ENCODE measurements at regions not wholly inside any gene's neighbourhood (a gene's known extent, or its start where the extent isn't known, plus 50 kb on each side); places are given as distances from the start of the nearest gene placed in this dataset.

- DNase-seq = no peak
- Histone ChIP-seq H3K27me3 (no peaks in the 10 kb centered on the region), H3K4me1 (ENCODE audit: insufficient read depth) (no peaks in the 10 kb centered on the region), H3K36me3 (no peaks in the 10 kb centered on the region), H3K9me3 (no peaks in the 10 kb centered on the region), H3K27ac (no peak overlapping the region), H3K4me3 (no peak overlapping the region)
- no peak for TF ChIP-seq EP300 (IDR thresholded peaks at IDR 0.05)
- no peak for TF ChIP-seq POLR2A (IDR thresholded peaks at IDR 0.05)
- TF ChIP-seq, protein P1, sequence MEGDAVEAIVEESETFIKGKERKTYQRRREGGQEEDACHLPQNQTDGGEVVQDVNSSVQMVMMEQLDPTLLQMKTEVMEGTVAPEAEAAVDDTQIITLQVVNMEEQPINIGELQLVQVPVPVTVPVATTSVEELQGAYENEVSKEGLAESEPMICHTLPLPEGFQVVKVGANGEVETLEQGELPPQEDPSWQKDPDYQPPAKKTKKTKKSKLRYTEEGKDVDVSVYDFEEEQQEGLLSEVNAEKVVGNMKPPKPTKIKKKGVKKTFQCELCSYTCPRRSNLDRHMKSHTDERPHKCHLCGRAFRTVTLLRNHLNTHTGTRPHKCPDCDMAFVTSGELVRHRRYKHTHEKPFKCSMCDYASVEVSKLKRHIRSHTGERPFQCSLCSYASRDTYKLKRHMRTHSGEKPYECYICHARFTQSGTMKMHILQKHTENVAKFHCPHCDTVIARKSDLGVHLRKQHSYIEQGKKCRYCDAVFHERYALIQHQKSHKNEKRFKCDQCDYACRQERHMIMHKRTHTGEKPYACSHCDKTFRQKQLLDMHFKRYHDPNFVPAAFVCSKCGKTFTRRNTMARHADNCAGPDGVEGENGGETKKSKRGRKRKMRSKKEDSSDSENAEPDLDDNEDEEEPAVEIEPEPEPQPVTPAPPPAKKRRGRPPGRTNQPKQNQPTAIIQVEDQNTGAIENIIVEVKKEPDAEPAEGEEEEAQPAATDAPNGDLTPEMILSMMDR (IDR thresholded peaks at IDR 0.05) = no peak
- WGBS, 3 donors = 20 to 29% (median 23%) methylated on average over 9 of the region's 9 CpGs
- intact Hi-C loops (cut with DNase I) = no loop called here
Measured at GRCh38 chr22:34161431-34162123, 241.3 kb upstream of the LARGE1 start.

GRCh38 chr22:34198976-34199375 lies 278.7 kb upstream of the LARGE1 start:
- H3K4me3 ChIP-seq = no peak overlapping the region
- no peak overlapping the region for H3K27ac ChIP-seq
- TF ChIP-seq EP300 (IDR thresholded peaks at IDR 0.05) (no peak), POLR2A (IDR thresholded peaks at IDR 0.05) (no peak)
- TF ChIP-seq, protein P1 (IDR thresholded peaks at IDR 0.05) = no peak
- no peaks in the 10 kb centered on the region for H3K9me3 ChIP-seq
- DNase-seq = no peak
- H3K4me1 ChIP-seq (ENCODE audit: insufficient read depth) = no peaks in the 10 kb centered on the region
- WGBS, 3 donors = 34 to 42% (median 35%) methylated on average over 3 of the region's 3 CpGs
- no peaks in the 10 kb centered on the region for H3K27me3 ChIP-seq
- H3K36me3 ChIP-seq = no peaks in the 10 kb centered on the region
- intact Hi-C loops (cut with DNase I) = no loop called here

DNA sequence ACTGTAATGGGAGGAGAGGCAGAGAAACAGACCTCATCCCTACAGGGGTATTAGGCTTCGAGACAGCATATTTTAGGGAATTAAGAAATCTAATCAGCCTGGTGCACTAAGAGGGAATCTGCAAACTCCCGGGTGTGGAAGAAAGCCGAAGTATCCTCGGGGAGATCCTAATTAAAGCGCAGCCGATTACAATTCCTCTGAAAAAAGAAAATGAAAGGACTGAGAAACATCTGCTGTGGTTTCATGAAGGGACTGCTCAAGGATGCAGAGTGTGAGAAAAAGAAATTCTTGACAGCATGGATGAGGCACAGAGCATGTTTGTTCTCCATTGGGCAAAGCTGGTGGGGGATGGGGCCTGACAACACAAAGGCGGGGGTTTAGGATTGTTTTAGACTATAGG lies 290.0 kb upstream of the LARGE1 start:
- H3K9me3 ChIP-seq = no peaks in the 10 kb centered on the region
- H3K4me3 ChIP-seq = no peak overlapping the region
- DNase-seq = no peak
- no peaks in the 10 kb centered on the region for H3K27me3 ChIP-seq
- no peaks in the 10 kb centered on the region for H3K4me1 ChIP-seq (ENCODE audit: insufficient read depth)
- TF ChIP-seq, protein P1 (IDR thresholded peaks at IDR 0.05) = no peak
- TF ChIP-seq POLR2A (IDR thresholded peaks at IDR 0.05) = no peak
- TF ChIP-seq EP300 (IDR thresholded peaks at IDR 0.05) = no peak
- H3K36me3 ChIP-seq = no peaks in the 10 kb centered on the region
- WGBS, 3 donors = 41 to 59% (median 49%) methylated on average over 7 of the region's 7 CpGs
- intact Hi-C loops (cut with DNase I) = no loop called here
- no peak overlapping the region for H3K27ac ChIP-seq

DNA sequence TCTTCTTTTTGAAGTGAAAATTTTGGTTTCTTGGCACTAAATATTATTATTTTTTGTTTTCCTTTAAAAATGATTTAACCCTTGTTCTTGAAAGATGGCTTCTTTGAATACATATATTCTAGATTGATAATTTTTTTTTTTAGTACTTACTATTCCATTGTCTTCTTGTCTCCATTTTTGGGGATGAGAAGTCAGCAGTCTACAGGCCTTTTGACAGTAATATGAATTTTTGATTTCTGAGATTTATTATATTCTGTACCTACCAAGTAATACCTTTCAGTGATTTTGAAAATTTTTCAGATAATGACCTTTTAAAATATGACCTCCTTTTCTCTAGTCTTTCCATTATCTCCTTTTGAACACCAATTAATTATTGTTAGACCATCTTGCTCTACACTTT lies 294.1 kb upstream of the LARGE1 start:
- Histone ChIP-seq H3K27me3 (no peaks in the 10 kb centered on the region), H3K36me3 (no peaks in the 10 kb centered on the region), H3K27ac (no peak overlapping the region), H3K9me3 (no peaks in the 10 kb centered on the region), H3K4me1 (ENCODE audit: insufficient read depth) (no peaks in the 10 kb centered on the region), H3K4me3 (no peak overlapping the region)
- DNase-seq = no peak
- intact Hi-C loops (cut with DNase I) = no loop called here
- TF ChIP-seq POLR2A (IDR thresholded peaks at IDR 0.05) (no peak), EP300 (IDR thresholded peaks at IDR 0.05) (no peak)
- TF ChIP-seq, protein P1 (IDR thresholded peaks at IDR 0.05) = no peak

Data from ovary (tissue), 7 donors.